ENCODE measurements at regions not wholly inside any gene's neighbourhood (a gene's known extent, or its start where the extent isn't known, plus 50 kb on each side); places are given as distances from the start of the nearest gene placed in this dataset.

- TF ChIP-seq POLR2A (IDR thresholded peaks at IDR 0.05) (no peak), CTCF (IDR thresholded peaks at IDR 0.05 in 4 of 5, conservative IDR thresholded peaks at IDR 0.05 in 1 of 5) (no peak)
Measured at GRCh38 chr18:46211816-46212215, 107.6 kb downstream of the HAUS1 start.
